ENCODE measurements at regions not wholly inside any gene's neighbourhood (a gene's known extent, or its start where the extent isn't known, plus 50 kb on each side); places are given as distances from the start of the nearest gene placed in this dataset.
"Not testable (repeated sequence)": the region's sequence is repeated elsewhere in the genome, so short reads cannot be mapped to it uniquely, and the experiment has no call there.

GRCh38 chr16:50448981-50449380 is 80.2 kb upstream of the BRD7 start:
- no peak for DNase-seq
- Mint-ChIP-seq H3K27me3 (ENCODE audit: insufficient read depth) (peaks cover 27% of the 10 kb centered on the region), H3K36me3 (ENCODE audit: low read depth) (no peaks in the 10 kb centered on the region), H3K9me3 (no peaks in the 10 kb centered on the region), H3K4me1 (ENCODE audit: low read depth) (no peaks in the 10 kb centered on the region), H3K4me3 (no peak overlapping the region), H3K27ac (no peak overlapping the region)
- TF ChIP-seq, protein P1, sequence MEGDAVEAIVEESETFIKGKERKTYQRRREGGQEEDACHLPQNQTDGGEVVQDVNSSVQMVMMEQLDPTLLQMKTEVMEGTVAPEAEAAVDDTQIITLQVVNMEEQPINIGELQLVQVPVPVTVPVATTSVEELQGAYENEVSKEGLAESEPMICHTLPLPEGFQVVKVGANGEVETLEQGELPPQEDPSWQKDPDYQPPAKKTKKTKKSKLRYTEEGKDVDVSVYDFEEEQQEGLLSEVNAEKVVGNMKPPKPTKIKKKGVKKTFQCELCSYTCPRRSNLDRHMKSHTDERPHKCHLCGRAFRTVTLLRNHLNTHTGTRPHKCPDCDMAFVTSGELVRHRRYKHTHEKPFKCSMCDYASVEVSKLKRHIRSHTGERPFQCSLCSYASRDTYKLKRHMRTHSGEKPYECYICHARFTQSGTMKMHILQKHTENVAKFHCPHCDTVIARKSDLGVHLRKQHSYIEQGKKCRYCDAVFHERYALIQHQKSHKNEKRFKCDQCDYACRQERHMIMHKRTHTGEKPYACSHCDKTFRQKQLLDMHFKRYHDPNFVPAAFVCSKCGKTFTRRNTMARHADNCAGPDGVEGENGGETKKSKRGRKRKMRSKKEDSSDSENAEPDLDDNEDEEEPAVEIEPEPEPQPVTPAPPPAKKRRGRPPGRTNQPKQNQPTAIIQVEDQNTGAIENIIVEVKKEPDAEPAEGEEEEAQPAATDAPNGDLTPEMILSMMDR (IDR thresholded peaks at IDR 0.05), result no peak

DNA sequence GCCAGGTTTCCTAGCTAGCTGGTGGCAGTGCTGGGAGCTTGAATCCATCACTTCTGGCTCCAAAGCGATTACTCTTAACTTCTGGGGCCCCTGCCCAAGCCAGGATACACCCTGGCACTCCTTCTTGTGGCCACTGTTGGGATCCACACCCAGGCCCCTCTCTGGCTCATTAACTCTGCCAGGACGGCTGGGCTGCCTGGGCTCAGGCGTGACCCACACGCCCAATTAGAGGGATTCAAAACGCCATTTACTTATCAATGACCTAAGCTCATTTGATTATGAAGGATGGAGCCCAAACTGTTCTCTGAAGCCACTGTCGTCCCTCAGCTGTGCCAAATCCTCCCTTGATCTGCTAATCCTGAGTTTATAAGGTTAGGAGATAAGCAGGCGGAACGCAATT is 79.7 kb upstream of the BRD7 start:
- no peaks in the 10 kb centered on the region for H3K9me3 Mint-ChIP-seq

GRCh38 chr16:50447386-50447785 is 78.6 kb upstream of the BRD7 start:
- not testable (repeated sequence) for H3K4me1 Mint-ChIP-seq (ENCODE audit: low read depth); DNase-seq; H3K27ac Mint-ChIP-seq; H3K4me3 Mint-ChIP-seq; H3K36me3 Mint-ChIP-seq (ENCODE audit: low read depth); H3K9me3 Mint-ChIP-seq
- peaks cover 28% of the 10 kb centered on the region for H3K27me3 Mint-ChIP-seq (ENCODE audit: insufficient read depth)

More for the DNA sequence above, 79.7 kb upstream of the BRD7 start:
- H3K4me1 Mint-ChIP-seq (ENCODE audit: low read depth), result no peaks in the 10 kb centered on the region
- peaks cover 28% of the 10 kb centered on the region for H3K27me3 Mint-ChIP-seq (ENCODE audit: insufficient read depth)
- TF ChIP-seq, protein P1 (IDR thresholded peaks at IDR 0.05), result no peak
- H3K36me3 Mint-ChIP-seq (ENCODE audit: low read depth), result no peaks in the 10 kb centered on the region
- H3K4me3 Mint-ChIP-seq, result no peak overlapping the region
- DNase-seq, result no peak
- H3K27ac Mint-ChIP-seq, result no peak overlapping the region

- no peaks in the 10 kb centered on the region for H3K36me3 Mint-ChIP-seq (ENCODE audit: low read depth)
- H3K4me3 Mint-ChIP-seq, result no peak overlapping the region
- H3K27ac Mint-ChIP-seq, result no peak overlapping the region
- DNase-seq, result no peak
- no peaks in the 10 kb centered on the region for H3K4me1 Mint-ChIP-seq (ENCODE audit: low read depth)
- peaks cover 28% of the 10 kb centered on the region for H3K27me3 Mint-ChIP-seq (ENCODE audit: insufficient read depth)
- H3K9me3 Mint-ChIP-seq, result peaks cover 1% of the 10 kb centered on the region; the same call in 1 of the 2 replicates
- TF ChIP-seq, protein P1 (IDR thresholded peaks at IDR 0.05), result no peak
Measured at GRCh38 chr16:50446861-50447260, 78.1 kb upstream of the BRD7 start.

- H3K36me3 Mint-ChIP-seq (ENCODE audit: low read depth), result no peaks in the 10 kb centered on the region
- no peak overlapping the region for H3K4me3 Mint-ChIP-seq
- H3K9me3 Mint-ChIP-seq, result peaks cover 3% of the 10 kb centered on the region; the same call in 1 of the 2 replicates
- no peak for DNase-seq
- H3K27me3 Mint-ChIP-seq (ENCODE audit: insufficient read depth), result peaks cover 28% of the 10 kb centered on the region
- H3K4me1 Mint-ChIP-seq (ENCODE audit: low read depth), result no peaks in the 10 kb centered on the region
- TF ChIP-seq, protein P1 (IDR thresholded peaks at IDR 0.05), result no peak
- H3K27ac Mint-ChIP-seq, result no peak overlapping the region
Measured at GRCh38 chr16:50445621-50446555, 77.1 kb upstream of the BRD7 start.

DNA sequence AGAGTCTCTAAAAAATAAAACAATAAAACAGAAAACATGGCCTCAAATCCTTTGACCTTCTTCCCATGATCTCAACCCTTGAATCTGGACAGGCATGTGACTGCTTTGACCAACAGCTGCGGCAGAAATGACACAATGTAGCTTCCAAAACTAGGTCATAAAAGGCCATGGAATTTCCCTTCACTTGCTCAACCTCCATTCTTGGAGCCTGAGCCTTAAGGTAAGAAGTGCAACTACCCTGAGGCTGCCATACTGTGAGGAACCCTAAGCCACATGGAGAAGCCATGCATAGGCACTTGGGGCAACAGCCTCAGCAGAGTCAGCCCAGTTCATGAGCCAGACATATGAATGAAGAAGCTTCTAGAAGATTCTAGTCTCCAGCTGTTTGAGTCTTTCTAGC is 75.7 kb upstream of the BRD7 start:
- H3K9me3 Mint-ChIP-seq, result peaks cover 3% of the 10 kb centered on the region; the same call in 1 of the 2 replicates
- no peak overlapping the region for H3K4me3 Mint-ChIP-seq
- DNase-seq, result no peak
- peaks cover 21% of the 10 kb centered on the region for H3K27me3 Mint-ChIP-seq (ENCODE audit: insufficient read depth)
- H3K36me3 Mint-ChIP-seq (ENCODE audit: low read depth), result no peaks in the 10 kb centered on the region
- TF ChIP-seq, protein P1 (IDR thresholded peaks at IDR 0.05), result no peak
- no peaks in the 10 kb centered on the region for H3K4me1 Mint-ChIP-seq (ENCODE audit: low read depth)
- no peak overlapping the region for H3K27ac Mint-ChIP-seq
